Mucosa of descending colon (tissue), 3 donors: ENCODE measurements at regions not wholly inside any gene's neighbourhood (a gene's known extent, or its start where the extent isn't known, plus 50 kb on each side); places are given as distances from the start of the nearest gene placed in this dataset.
A peak's percentile ranks its signal among the peaks of the same experiment; 100 is the strongest.

ENCODE experiments used
- ATAC-seq: fragments of 200-7000 bp; cut with Tn5 transposase; one replicate; pipeline ENCODE4 v1.9.1; 2020; ENCODE audit warnings: mild to moderate bottlenecking, moderate library complexity
- DNase-seq, 3 donors: peaks; one replicate each; pipeline ENCODE4 v3.0.0-alpha.2; 2020
- H3K36me3 ChIP-seq: fragments of 200-600 bp; one replicate; pipeline ENCODE4 v1.8.0; 2021; ENCODE audit warnings: low read depth, mild to moderate bottlenecking
- H3K4me1 ChIP-seq: fragments of 200-600 bp; one replicate; pipeline ENCODE4 v1.8.0; 2021; ENCODE audit warnings: low read depth, mild to moderate bottlenecking
- H3K4me3 ChIP-seq: fragments of 200-600 bp; one replicate; pipeline ENCODE4 v1.8.0; 2021; ENCODE audit warnings: mild to moderate bottlenecking
- H3K9me3 ChIP-seq: fragments of 200-600 bp; one replicate; pipeline ENCODE4 v1.8.0; 2021; ENCODE audit warnings: mild to moderate bottlenecking
- CTCF ChIP-seq: fragments of 200-600 bp; IDR thresholded peaks from one replicate; pipeline ENCODE4 v1.8.0; 2022; ENCODE audit warnings: antibody characterized with exemption, mild to moderate bottlenecking
- intact Hi-C, 2 donors: fragments of 100-400 bp; cut with DNase I in 1 of 2; cut with micrococcal nuclease in 1 of 2; formaldehyde crosslinking; loops; one replicate each; pipeline versions ENCODE4 v1.11.0 to v1.11.1; 2022; cut with DNase I, micrococcal nuclease
- donor health status: DM: no; HTN: no; CAD: no; lungs with moderate emphysema.
- donor health status: DM: no; HTN: no; CAD: no.
- donor health status: DM: no; HTN: yes; CAD: no.

GRCh38 chr14:97295108-97295710 is 498.0 kb downstream of the VRK1 start:
- no peak for TF ChIP-seq CTCF
- H3K4me1 ChIP-seq: no peaks in the 10 kb centered on the region
- ATAC-seq: no peak
- intact Hi-C loops: no loop called here
- H3K4me3 ChIP-seq: no peak overlapping the region
- no peak for DNase-seq
- H3K36me3 ChIP-seq: no peaks in the 10 kb centered on the region
- no peaks in the 10 kb centered on the region for H3K9me3 ChIP-seq

- ATAC-seq (no peak), DNase-seq (no peak)
- Histone ChIP-seq H3K9me3 (no peaks in the 10 kb centered on the region), H3K36me3 (no peaks in the 10 kb centered on the region), H3K4me3 (no peak overlapping the region), H3K4me1 (no peaks in the 10 kb centered on the region)
- no peak for TF ChIP-seq CTCF
- intact Hi-C loops: no loop called here
Observed at GRCh38 chr14:97296176-97296575, 499.0 kb downstream of the VRK1 start.

- Histone ChIP-seq H3K4me3 (no peak overlapping the region), H3K9me3 (no peaks in the 10 kb centered on the region), H3K36me3 (no peaks in the 10 kb centered on the region), H3K4me1 (no peaks in the 10 kb centered on the region)
- no peak for DNase-seq
- intact Hi-C loops: no loop called here
- TF ChIP-seq CTCF: no peak
- ATAC-seq: no peak
Observed at GRCh38 chr14:97297100-97297499, 499.9 kb downstream of the VRK1 start.

- Histone ChIP-seq H3K36me3 (no peaks in the 10 kb centered on the region), H3K9me3 (no peaks in the 10 kb centered on the region), H3K4me3 (no peak overlapping the region), H3K4me1 (no peaks in the 10 kb centered on the region)
- no peak for TF ChIP-seq CTCF
- DNase-seq (no peak), ATAC-seq (no peak)
- intact Hi-C loops: no loop called here
Observed at GRCh38 chr14:97298331-97298730, 501.1 kb downstream of the VRK1 start.

GRCh38 chr14:97298736-97299135 is 501.6 kb downstream of the VRK1 start:
- DNase-seq: no peak
- Histone ChIP-seq H3K4me1 (no peaks in the 10 kb centered on the region), H3K9me3 (no peaks in the 10 kb centered on the region), H3K36me3 (no peaks in the 10 kb centered on the region), H3K4me3 (no peak overlapping the region)
- no peak for TF ChIP-seq CTCF
- intact Hi-C loops: no loop called here
- no peak for ATAC-seq

- DNase-seq (peak in 1 of 3 donors; percentile 23), ATAC-seq (no peak)
- Histone ChIP-seq H3K9me3 (no peaks in the 10 kb centered on the region), H3K4me1 (no peaks in the 10 kb centered on the region), H3K4me3 (no peak overlapping the region), H3K36me3 (no peaks in the 10 kb centered on the region)
- intact Hi-C loops: no loop called here
- TF ChIP-seq CTCF: no peak
Observed at GRCh38 chr14:97299661-97300060, 502.5 kb downstream of the VRK1 start.
